Colonic mucosa (tissue), 4 donors: ENCODE measurements at regions not wholly inside any gene's neighbourhood (a gene's known extent, or its start where the extent isn't known, plus 50 kb on each side); places are given as distances from the start of the nearest gene placed in this dataset.

ENCODE experiments used
- DNase-seq: peaks from one replicate; pipeline ENCODE4 v3.0.0-alpha.2; 2020
- H3K27ac ChIP-seq: fragments of 200-600 bp; one replicate; pipeline ENCODE4 v1.8.0; 2021
- H3K27me3 ChIP-seq: fragments of 200-600 bp; one replicate; pipeline ENCODE4 v1.8.0; 2021
- H3K36me3 ChIP-seq: fragments of 200-600 bp; one replicate; pipeline ENCODE4 v1.8.0; 2021
- H3K4me1 ChIP-seq: fragments of 200-600 bp; one replicate; pipeline ENCODE4 v1.8.0; 2021; ENCODE audit warnings: mild to moderate bottlenecking
- H3K4me3 ChIP-seq: fragments of 200-600 bp; one replicate; pipeline ENCODE4 v1.8.0; 2021
- H3K9ac ChIP-seq, 2 donors: one replicate each; pipeline ENCODE4 v1.7.0; 2013; ENCODE audit warnings: control low read depth in 2 of 2, low read depth in 2 of 2, low read length in 2 of 2
- H3K9me3 ChIP-seq: fragments of 200-600 bp; one replicate; pipeline ENCODE4 v1.8.0; 2021
- CTCF ChIP-seq: fragments of 200-600 bp; IDR thresholded peaks from one replicate; pipeline ENCODE4 v1.8.0; 2022; ENCODE audit warnings: antibody characterized with exemption, mild to moderate bottlenecking
- intact Hi-C: fragments of 100-400 bp; cut with DNase I; formaldehyde crosslinking; loops from one replicate; pipeline ENCODE4 v1.14.1; 2022
- donor health status: healthy.
- donor health status: DM: no; HTN: no; CAD: no.
- donor health status: DM: no; HTN: no; CAD: no.

DNA sequence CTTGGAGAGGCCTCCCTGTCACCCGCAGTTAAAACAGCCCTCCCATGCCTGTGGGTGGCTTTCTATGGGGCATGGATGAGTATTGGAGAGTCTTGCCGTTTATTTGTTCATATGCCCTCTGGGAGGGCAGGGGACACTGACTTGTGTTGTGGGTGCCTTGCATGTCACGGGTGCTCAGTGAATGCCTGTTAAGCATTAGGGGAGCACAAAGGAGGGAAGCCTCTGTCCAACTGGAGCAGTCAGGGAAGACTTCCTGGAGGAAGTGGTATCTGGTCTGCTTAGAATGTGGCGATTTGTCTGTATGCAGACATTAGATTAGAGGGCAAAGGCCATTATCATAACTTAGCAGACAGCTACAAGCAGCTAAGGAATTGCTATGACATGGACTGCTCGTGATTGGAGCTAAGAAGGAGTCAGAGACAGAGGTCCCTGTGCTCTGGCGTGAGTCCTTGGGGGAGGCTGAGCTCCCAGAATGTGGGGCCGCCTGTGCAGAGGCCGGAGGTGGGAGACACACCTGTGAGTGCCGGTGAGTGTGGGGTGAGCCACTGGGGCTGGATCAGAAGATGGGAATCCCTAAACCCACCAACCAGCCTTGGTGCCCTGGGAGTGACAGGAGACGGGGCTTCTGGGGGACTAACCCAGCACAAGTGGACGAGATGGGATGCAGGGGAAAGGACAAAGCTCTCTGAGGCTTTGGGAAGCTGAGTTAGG, 286.1 kb downstream of the SEC14L1 start:
- Histone ChIP-seq H3K27ac (peak overlapping the region; percentile 56), H3K9me3 (no peaks in the 10 kb centered on the region), H3K9ac (peak overlapping the region in 1 of 2 donors; percentile 28), H3K4me3 (no peak overlapping the region), H3K27me3 (no peaks in the 10 kb centered on the region), H3K4me1 (peaks cover 30% of the 10 kb centered on the region), H3K36me3 (no peaks in the 10 kb centered on the region)
- no peak for DNase-seq
- no peak for TF ChIP-seq CTCF
- intact Hi-C loops: loop anchor here (5.0 kb wide), 1 partner anchor 95 kb away; no protein-coding TSS in a partner anchor

DNA sequence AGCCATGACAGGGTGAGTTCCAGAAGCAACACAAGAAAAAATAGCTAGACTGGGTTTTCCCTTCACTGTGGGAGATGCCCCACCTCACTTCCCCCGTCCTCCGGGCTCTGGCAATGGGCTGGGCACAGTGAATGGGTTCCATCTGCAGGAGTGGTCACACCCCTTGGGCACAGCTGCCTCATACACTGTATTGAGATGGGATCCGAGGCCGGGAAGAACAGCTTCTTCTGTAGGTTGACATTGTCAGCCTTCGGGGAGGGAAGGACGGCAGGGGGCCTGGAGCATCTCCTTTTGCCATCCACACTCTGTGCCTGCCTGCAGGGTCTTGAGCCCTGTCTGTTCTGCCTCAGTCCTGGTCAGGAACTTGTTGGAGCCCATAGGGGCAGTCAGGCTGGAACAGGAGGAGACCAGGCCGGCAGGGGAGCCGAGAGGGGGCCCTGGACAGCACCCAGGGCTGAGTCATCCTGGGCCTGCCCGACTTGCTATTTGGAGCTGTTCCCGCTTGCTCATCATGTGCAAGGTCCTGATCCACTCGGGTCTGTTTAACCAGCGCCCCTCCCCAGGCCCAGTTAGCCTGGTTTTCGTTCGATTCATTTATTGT, 286.7 kb downstream of the SEC14L1 start:
- TF ChIP-seq CTCF: no peak
- Histone ChIP-seq H3K9ac (peak overlapping the region in 1 of 2 donors; percentile 51), H3K36me3 (no peaks in the 10 kb centered on the region), H3K27ac (peak overlapping the region; percentile 56), H3K4me1 (peaks cover 30% of the 10 kb centered on the region), H3K27me3 (no peaks in the 10 kb centered on the region), H3K4me3 (no peak overlapping the region), H3K9me3 (no peaks in the 10 kb centered on the region)
- intact Hi-C loops: loop anchor here (5.0 kb wide), 1 partner anchor 95 kb away; no protein-coding TSS in a partner anchor
- DNase-seq: no peak

GRCh38 chr17:77428020-77428748, 287.4 kb downstream of the SEC14L1 start:
- H3K9me3 ChIP-seq: no peaks in the 10 kb centered on the region
- H3K9ac ChIP-seq: peak overlapping the region; percentile 16 to 51
- H3K36me3 ChIP-seq: no peaks in the 10 kb centered on the region
- TF ChIP-seq CTCF: no peak
- peaks cover 30% of the 10 kb centered on the region for H3K4me1 ChIP-seq
- intact Hi-C loops: loop anchor here (5.0 kb wide), 1 partner anchor 96 kb away; no protein-coding TSS in a partner anchor
- H3K27me3 ChIP-seq: no peaks in the 10 kb centered on the region
- no peak overlapping the region for H3K4me3 ChIP-seq
- peak overlapping the region; percentile 56 for H3K27ac ChIP-seq
- DNase-seq: no peak

DNA sequence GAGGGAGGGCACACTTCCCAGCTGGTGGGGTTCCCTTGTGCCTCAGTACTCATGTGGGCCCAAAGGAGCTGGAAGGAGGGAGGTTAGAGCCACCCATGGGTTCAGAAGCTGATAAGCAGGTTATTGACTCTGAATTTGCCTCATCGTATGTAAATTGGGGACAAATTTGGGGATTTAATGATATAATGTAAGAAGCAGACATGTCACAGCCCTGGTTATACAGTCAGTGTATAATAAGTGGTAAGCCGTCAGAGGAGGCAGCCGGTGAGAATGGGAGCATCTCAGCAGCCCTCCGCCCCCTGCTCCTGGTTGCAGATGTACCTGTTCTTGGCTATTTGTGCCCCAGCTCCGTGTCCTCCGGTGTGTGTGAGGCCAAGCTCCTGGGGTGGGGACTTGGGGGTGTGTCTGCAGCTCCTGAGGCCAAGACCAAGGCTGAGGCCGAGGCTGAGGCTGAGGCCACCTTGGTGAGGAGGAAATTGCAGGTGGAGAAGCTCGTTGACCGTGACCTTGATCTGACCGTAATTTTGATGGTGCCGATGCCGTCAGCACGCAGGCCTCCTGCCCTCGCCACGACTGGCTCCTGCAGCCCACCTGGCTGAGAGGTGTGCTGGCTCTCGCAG, 288.1 kb downstream of the SEC14L1 start:
- no peaks in the 10 kb centered on the region for H3K36me3 ChIP-seq
- H3K4me1 ChIP-seq: peaks cover 33% of the 10 kb centered on the region
- peak overlapping the region; percentile 56 for H3K27ac ChIP-seq
- no peaks in the 10 kb centered on the region for H3K9me3 ChIP-seq
- TF ChIP-seq CTCF: no peak
- peak overlapping the region in 1 of 2 donors; percentile 16 for H3K9ac ChIP-seq
- no peak overlapping the region for H3K4me3 ChIP-seq
- H3K27me3 ChIP-seq: no peaks in the 10 kb centered on the region
- no peak for DNase-seq
- intact Hi-C loops: loop anchor here (5.0 kb wide), 1 partner anchor 97 kb away; no protein-coding TSS in a partner anchor

- no peak overlapping the region for H3K4me3 ChIP-seq
- H3K4me1 ChIP-seq: peaks cover 37% of the 10 kb centered on the region
- H3K27ac ChIP-seq: peak overlapping the region; percentile 56
- peak overlapping the region in 1 of 2 donors; percentile 46 for H3K9ac ChIP-seq
- TF ChIP-seq CTCF: no peak
- intact Hi-C loops: loop anchor here (5.0 kb wide), 1 partner anchor 97 kb away; no protein-coding TSS in a partner anchor
- H3K36me3 ChIP-seq: no peaks in the 10 kb centered on the region
- no peak for DNase-seq
- no peaks in the 10 kb centered on the region for H3K9me3 ChIP-seq
- no peaks in the 10 kb centered on the region for H3K27me3 ChIP-seq
These were observed 288.7 kb downstream of the SEC14L1 start for GRCh38 chr17:77429369-77429968.
